Osteoblast (primary cell): ENCODE measurements at regions not wholly inside any gene's neighbourhood (a gene's known extent, or its start where the extent isn't known, plus 50 kb on each side); places are given as distances from the start of the nearest gene placed in this dataset.

Experiments
- DNase-seq: peaks from one replicate; pipeline ENCODE4 v3.0.0; 2011; ENCODE audit warnings: low spot score, mixed read lengths; ENCODE audit not compliant: insufficient read length; ENCODE audit errors: missing footprints
- H2AFZ ChIP-seq: 2 replicates; pipeline ENCODE4 v1.6.0; 2011; ENCODE audit warnings: mild to moderate bottlenecking, low read length
- H3K27ac ChIP-seq: 2 replicates; pipeline ENCODE4 v1.5.1; 2011; ENCODE audit warnings: mild to moderate bottlenecking, low read depth, low read length, moderate library complexity
- H3K27me3 ChIP-seq: 2 replicates; pipeline ENCODE4 v1.6.0; 2012; ENCODE audit warnings: mild to moderate bottlenecking, control low read depth, inconsistent platforms, low read length, moderate library complexity; ENCODE audit not compliant: insufficient read depth
- H3K36me3 ChIP-seq: 2 replicates; pipeline ENCODE4 v1.5.1; 2011; ENCODE audit warnings: mild to moderate bottlenecking, low read length, control low read depth, moderate library complexity; ENCODE audit not compliant: insufficient read depth
- H3K4me1 ChIP-seq: 2 replicates; pipeline ENCODE4 v1.5.1; 2011; ENCODE audit warnings: mild to moderate bottlenecking, low read length, control low read depth, moderate library complexity; ENCODE audit not compliant: insufficient read depth
- H3K4me2 ChIP-seq: 2 replicates; pipeline ENCODE4 v1.6.0; 2011; ENCODE audit warnings: mild to moderate bottlenecking, low read length; ENCODE audit not compliant: insufficient read depth
- H3K4me3 ChIP-seq: fragments of 200-600 bp; sonication (generic); 3 replicates; pipeline ENCODE4 v1.5.1; 2012; ENCODE audit warnings: mild to moderate bottlenecking, low read length, inconsistent platforms; ENCODE audit not compliant: insufficient read depth
- H3K79me2 ChIP-seq: 2 replicates; pipeline ENCODE4 v1.6.0; 2012; ENCODE audit warnings: mild to moderate bottlenecking, low read length, control low read depth, inconsistent platforms; ENCODE audit not compliant: insufficient read depth
- H3K9me3 ChIP-seq: 2 replicates; pipeline ENCODE4 v1.5.1; 2011; ENCODE audit warnings: low read depth, low read length, control low read depth
- H4K20me1 ChIP-seq: 2 replicates; pipeline ENCODE4 v1.6.0; 2012; ENCODE audit warnings: mild to moderate bottlenecking, low read length, control low read depth; ENCODE audit not compliant: insufficient read depth
- TF ChIP-seq, protein P1 (sequence below): IDR thresholded peaks from 2 replicates; pipeline ENCODE4 v1.5.1; 2011; ENCODE audit warnings: mild to moderate bottlenecking, low read depth, low read length, moderate library complexity; ENCODE audit errors: extremely low read depth

DNA sequence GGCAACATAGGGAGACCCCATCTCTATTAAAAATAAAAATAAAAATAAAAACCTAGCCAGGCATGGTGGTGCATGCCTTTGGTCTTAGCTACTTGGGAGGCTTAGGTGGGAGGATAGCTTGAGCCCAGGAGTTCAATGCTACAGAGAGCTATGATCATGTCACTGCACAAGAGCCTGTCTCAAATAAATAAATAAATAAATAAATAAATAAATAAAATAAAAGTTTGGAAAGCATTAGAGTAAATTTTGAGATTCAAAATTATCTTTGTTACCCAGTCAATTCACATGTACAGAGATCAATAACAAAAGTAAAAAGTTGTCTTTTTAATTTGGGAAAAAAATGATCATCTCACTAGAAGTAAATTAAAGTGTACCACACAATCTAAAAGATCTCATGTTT is 255.8 kb upstream of the MYO3A start:
- Histone ChIP-seq H3K79me2 (no peaks in the 10 kb centered on the region), H3K9me3 (peaks cover 2% of the 10 kb centered on the region), H3K4me3 (no peak overlapping the region), H3K4me2 (no peak overlapping the region), H4K20me1 (no peaks in the 10 kb centered on the region), H3K27ac (no peak overlapping the region), H3K27me3 (no peaks in the 10 kb centered on the region), H2AFZ (no peak overlapping the region), H3K36me3 (no peaks in the 10 kb centered on the region), H3K4me1 (peaks cover 3% of the 10 kb centered on the region)
- TF ChIP-seq, protein P1, sequence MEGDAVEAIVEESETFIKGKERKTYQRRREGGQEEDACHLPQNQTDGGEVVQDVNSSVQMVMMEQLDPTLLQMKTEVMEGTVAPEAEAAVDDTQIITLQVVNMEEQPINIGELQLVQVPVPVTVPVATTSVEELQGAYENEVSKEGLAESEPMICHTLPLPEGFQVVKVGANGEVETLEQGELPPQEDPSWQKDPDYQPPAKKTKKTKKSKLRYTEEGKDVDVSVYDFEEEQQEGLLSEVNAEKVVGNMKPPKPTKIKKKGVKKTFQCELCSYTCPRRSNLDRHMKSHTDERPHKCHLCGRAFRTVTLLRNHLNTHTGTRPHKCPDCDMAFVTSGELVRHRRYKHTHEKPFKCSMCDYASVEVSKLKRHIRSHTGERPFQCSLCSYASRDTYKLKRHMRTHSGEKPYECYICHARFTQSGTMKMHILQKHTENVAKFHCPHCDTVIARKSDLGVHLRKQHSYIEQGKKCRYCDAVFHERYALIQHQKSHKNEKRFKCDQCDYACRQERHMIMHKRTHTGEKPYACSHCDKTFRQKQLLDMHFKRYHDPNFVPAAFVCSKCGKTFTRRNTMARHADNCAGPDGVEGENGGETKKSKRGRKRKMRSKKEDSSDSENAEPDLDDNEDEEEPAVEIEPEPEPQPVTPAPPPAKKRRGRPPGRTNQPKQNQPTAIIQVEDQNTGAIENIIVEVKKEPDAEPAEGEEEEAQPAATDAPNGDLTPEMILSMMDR = no peak
- DNase-seq = no peak

DNA sequence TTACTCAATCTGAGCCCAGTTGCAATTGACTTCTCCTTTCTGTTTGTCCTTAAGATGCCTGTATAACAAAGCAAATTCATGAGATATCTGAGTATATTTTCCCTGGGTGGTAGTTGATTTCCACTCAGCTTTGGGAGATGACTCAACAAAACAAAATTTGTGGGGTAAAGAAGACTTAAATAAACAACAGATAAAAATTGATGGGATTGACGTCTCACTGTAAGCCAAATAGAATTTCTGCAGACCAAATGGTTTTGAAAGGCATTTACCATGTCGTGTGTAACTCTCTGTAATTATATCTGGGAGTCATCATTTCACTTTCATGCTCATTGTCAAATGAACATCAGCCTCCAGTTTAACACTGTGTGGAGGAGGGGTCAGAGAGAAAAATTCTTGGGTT is 255.4 kb upstream of the MYO3A start:
- Histone ChIP-seq H3K27ac (no peak overlapping the region), H3K9me3 (peaks cover 2% of the 10 kb centered on the region), H3K27me3 (no peaks in the 10 kb centered on the region), H3K79me2 (no peaks in the 10 kb centered on the region), H3K4me2 (no peak overlapping the region), H2AFZ (no peak overlapping the region), H3K4me1 (peaks cover 3% of the 10 kb centered on the region), H3K4me3 (no peak overlapping the region), H4K20me1 (no peaks in the 10 kb centered on the region), H3K36me3 (no peaks in the 10 kb centered on the region)
- no peak for DNase-seq
- TF ChIP-seq, protein P1 = no peak

DNA sequence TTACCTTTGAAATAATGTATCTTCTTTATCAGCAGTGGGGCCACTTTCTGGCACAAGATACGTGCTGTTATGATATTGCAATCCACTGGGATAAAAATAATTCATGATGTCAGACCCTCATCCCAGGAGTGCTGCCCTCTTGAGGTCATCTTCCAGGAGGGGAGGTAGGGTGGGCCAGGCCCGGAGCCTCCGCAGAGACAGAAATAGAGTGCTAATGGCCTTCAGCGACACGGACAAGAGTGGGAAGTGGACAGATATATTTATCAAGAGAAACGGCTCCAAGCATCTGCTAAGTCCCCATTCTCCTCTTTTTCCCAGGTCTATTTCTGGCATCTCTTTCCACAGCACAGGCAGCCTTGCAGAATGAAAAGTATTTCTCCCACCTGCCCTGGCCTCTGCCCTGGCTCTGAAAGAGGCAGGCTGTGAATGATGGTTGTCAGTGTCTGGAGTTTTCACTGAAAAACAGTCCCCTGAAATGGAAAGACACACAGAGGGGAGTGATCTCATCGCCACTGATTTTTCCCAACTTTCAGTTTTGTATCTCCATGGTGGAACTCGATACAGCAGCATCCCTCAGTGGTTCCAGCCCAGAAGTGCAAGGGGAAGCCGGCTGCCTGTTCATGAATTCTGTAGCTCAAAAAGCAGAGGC is 251.7 kb upstream of the MYO3A start:
- Histone ChIP-seq H3K27me3 (no peaks in the 10 kb centered on the region), H3K4me2 (peak overlapping the region; percentile 71), H3K36me3 (no peaks in the 10 kb centered on the region), H3K4me3 (peak overlapping the region; percentile 58), H3K4me1 (peaks cover 3% of the 10 kb centered on the region), H4K20me1 (no peaks in the 10 kb centered on the region), H3K79me2 (no peaks in the 10 kb centered on the region), H3K27ac (peak overlapping the region; percentile 23), H2AFZ (peak overlapping the region; percentile 64), H3K9me3 (no peaks in the 10 kb centered on the region)
- TF ChIP-seq, protein P1 = peak; percentile 49
- no peak for DNase-seq

DNA sequence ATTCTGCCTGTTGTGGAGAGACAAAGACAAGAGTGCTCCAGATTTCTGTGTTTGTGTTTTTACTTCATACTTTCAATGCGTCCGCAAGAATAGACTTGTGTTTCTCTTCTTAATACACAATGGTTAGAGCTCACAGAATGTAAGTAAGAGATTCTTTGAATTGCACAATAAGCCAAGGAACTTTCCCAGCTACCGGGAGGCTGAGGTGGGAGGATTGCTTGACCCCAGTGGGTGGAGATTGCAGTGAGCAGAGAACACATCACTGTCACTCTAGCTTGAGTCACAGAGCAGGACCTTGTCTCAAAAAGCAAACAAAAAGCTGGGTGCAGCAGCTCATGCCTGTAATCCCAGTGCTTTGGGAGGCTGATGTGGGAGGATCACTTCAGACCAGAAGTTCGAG is 250.7 kb upstream of the MYO3A start:
- Histone ChIP-seq H3K36me3 (no peaks in the 10 kb centered on the region), H3K27ac (no peak overlapping the region), H2AFZ (no peak overlapping the region), H3K4me3 (no peak overlapping the region), H3K4me2 (no peak overlapping the region), H4K20me1 (no peaks in the 10 kb centered on the region), H3K27me3 (no peaks in the 10 kb centered on the region), H3K4me1 (peaks cover 3% of the 10 kb centered on the region), H3K9me3 (no peaks in the 10 kb centered on the region), H3K79me2 (no peaks in the 10 kb centered on the region)
- TF ChIP-seq, protein P1 = no peak
- no peak for DNase-seq
